ENCODE measurements at regions not wholly inside any gene's neighbourhood (a gene's known extent, or its start where the extent isn't known, plus 50 kb on each side); places are given as distances from the start of the nearest gene placed in this dataset.
A peak's percentile ranks its signal among the peaks of the same experiment; 100 is the strongest.

- WGBS, 5 donors: 87 to 92% (median 88%) methylated on average over 20 to 31 of the region's 32 CpGs
- Histone ChIP-seq H3K27ac (no peak overlapping the region), H3K36me3 (no peaks in the 10 kb centered on the region), H3K27me3 (no peaks in the 10 kb centered on the region), H3K4me1 (peaks cover 42 to 54% (median 47%) of the 10 kb centered on the region in 4 donors), H3K9me3 (no peaks in the 10 kb centered on the region), H3K4me3 (no peak overlapping the region)
- intact Hi-C loops (cut with DNase I; ENCODE audit: low total_unique reads): no loop called here
- TF ChIP-seq POLR2AphosphoS5 (IDR thresholded peaks at IDR 0.05) (no peak), EP300 (IDR thresholded peaks at IDR 0.05) (no peak), CTCF (IDR thresholded peaks at IDR 0.05) (no peak), POLR2A (IDR thresholded peaks at IDR 0.05) (no peak)
- no peak for DNase-seq
These were observed 161.3 kb upstream of the GSE1 start for GRCh38 chr16:85451641-85452363.

- no peak for DNase-seq
- Histone ChIP-seq H3K27me3 (no peaks in the 10 kb centered on the region), H3K27ac (peak overlapping the region; percentile 31 to 69 (median 44)), H3K4me3 (no peak overlapping the region), H3K36me3 (no peaks in the 10 kb centered on the region), H3K9me3 (no peaks in the 10 kb centered on the region), H3K4me1 (peaks cover 34 to 46% (median 40%) of the 10 kb centered on the region in 4 donors)
- TF ChIP-seq POLR2AphosphoS5 (IDR thresholded peaks at IDR 0.05) (no peak), EP300 (IDR thresholded peaks at IDR 0.05) (no peak)
- 43 to 59% (median 54%) methylated on average over 17 to 20 of the region's 20 CpGs for WGBS, 5 donors
- intact Hi-C loops (cut with DNase I; ENCODE audit: low total_unique reads): no loop called here
These were observed 160.5 kb upstream of the GSE1 start for GRCh38 chr16:85452364-85453193.

GRCh38 chr16:85453194-85453678 is 159.9 kb upstream of the GSE1 start:
- 35 to 68% (median 57%) methylated on average over 11 to 14 of the region's 14 CpGs for WGBS, 5 donors
- Histone ChIP-seq H3K27me3 (no peaks in the 10 kb centered on the region), H3K36me3 (no peaks in the 10 kb centered on the region), H3K9me3 (no peaks in the 10 kb centered on the region), H3K4me1 (peaks cover 28 to 42% (median 35%) of the 10 kb centered on the region in 4 donors), H3K4me3 (no peak overlapping the region), H3K27ac (peak overlapping the region; percentile 31 to 69 (median 44))
- TF ChIP-seq POLR2AphosphoS5 (IDR thresholded peaks at IDR 0.05) (no peak), CTCF (IDR thresholded peaks at IDR 0.05) (no peak), POLR2A (IDR thresholded peaks at IDR 0.05) (no peak), EP300 (IDR thresholded peaks at IDR 0.05) (no peak)
- intact Hi-C loops (cut with DNase I; ENCODE audit: low total_unique reads): no loop called here
- DNase-seq: peak; percentile 69 to 78

GRCh38 chr16:85453703-85454102 is 159.4 kb upstream of the GSE1 start:
- H3K27me3 ChIP-seq: no peaks in the 10 kb centered on the region
- peaks cover 27 to 42% (median 35%) of the 10 kb centered on the region in 4 donors for H3K4me1 ChIP-seq
- H3K27ac ChIP-seq: no peak overlapping the region
- H3K36me3 ChIP-seq: no peaks in the 10 kb centered on the region
- WGBS, 5 donors: 58 to 81% (median 74%) methylated on average over 7 to 10 of the region's 10 CpGs
- TF ChIP-seq POLR2A (IDR thresholded peaks at IDR 0.05): no peak
- no peak for TF ChIP-seq CTCF (IDR thresholded peaks at IDR 0.05)
- no peak for TF ChIP-seq POLR2AphosphoS5 (IDR thresholded peaks at IDR 0.05)
- no peak for TF ChIP-seq EP300 (IDR thresholded peaks at IDR 0.05)
- intact Hi-C loops (cut with DNase I; ENCODE audit: low total_unique reads): no loop called here
- no peaks in the 10 kb centered on the region for H3K9me3 ChIP-seq
- H3K4me3 ChIP-seq: no peak overlapping the region
- DNase-seq: no peak
